Glomerular visceral epithelial cell (primary cell): ENCODE measurements at regions not wholly inside any gene's neighbourhood (a gene's known extent, or its start where the extent isn't known, plus 50 kb on each side); places are given as distances from the start of the nearest gene placed in this dataset.
"Not testable (repeated sequence)": the region's sequence is repeated elsewhere in the genome, so short reads cannot be mapped to it uniquely, and the experiment has no call there.

Source experiments
- DNase-seq: peaks from one replicate; pipeline ENCODE4 v3.0.0-alpha.2; 2016; ENCODE audit errors: extremely low spot score

- DNase-seq = no peak
These were observed 135.0 kb downstream of the RALA start for GRCh38 chr7:39758234-39758970.

- DNase-seq = no peak
These were observed 138.1 kb downstream of the RALA start for GRCh38 chr7:39761449-39761848.

- DNase-seq = not testable (repeated sequence)
These were observed 139.1 kb downstream of the RALA start for GRCh38 chr7:39762466-39762865.

DNA sequence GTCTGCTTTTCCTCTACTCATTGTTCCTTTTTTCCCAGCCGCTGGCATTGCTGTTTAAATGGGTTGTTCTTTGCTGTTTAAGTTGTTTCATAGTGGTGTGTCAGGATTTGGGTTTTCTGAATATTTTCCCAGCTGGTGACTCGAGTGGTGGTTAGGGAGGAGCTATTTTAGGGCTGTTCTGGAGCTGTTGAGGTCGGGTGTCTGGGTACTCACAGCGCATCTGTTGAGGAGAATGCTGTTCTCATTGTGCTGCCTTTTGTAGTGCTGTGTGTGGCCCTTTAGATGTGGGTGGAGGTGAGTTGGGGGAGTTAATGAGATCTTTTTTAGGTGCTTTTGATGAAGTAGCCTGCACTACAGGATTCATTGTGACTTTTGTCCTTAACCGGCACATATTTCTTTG is 139.5 kb downstream of the RALA start:
- DNase-seq = not testable (repeated sequence)

- DNase-seq = not testable (repeated sequence)
These were observed 142.5 kb downstream of the RALA start for GRCh38 chr7:39765833-39766232.

- DNase-seq = not testable (repeated sequence)
These were observed 145.1 kb downstream of the RALA start for GRCh38 chr7:39768439-39768838.

DNA sequence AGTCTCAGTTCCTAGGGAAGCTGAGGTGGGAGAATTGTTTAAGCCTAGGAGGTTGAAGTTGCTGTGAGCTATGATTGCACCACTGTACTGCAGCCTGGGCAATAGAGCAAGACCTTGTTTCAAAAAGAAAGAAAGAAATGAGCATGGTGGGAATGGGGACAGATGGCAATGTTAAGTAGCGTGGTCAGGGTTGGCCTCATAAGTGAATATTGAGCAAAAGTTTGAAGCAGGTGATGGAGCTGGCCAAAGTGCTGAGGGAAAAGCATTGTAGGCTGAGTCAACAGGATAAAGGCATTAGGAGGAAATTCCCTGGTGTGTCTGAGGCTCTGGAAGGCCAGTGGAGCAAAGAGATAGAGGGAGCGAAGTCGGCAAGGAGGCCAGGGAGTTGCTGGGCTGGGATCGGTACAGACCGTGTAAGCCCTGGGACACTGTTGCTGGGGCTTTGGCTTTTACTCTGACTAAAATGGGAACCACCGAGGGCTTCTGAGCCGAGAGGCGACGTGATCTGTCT is 151.0 kb downstream of the RALA start:
- DNase-seq = not testable (repeated sequence)

GRCh38 chr7:39781557-39781956 is 158.2 kb downstream of the RALA start:
- DNase-seq = peak; percentile 28

- DNase-seq = not testable (repeated sequence)
These were observed 163.1 kb downstream of the RALA start for GRCh38 chr7:39786440-39786839.

GRCh38 chr7:39791035-39791434 is 159.0 kb upstream of the CDK13 start:
- not testable (repeated sequence) for DNase-seq

GRCh38 chr7:39791911-39792310 is 158.1 kb upstream of the CDK13 start:
- DNase-seq = not testable (repeated sequence)

GRCh38 chr7:39793026-39793425 is 157.0 kb upstream of the CDK13 start:
- not testable (repeated sequence) for DNase-seq

DNA sequence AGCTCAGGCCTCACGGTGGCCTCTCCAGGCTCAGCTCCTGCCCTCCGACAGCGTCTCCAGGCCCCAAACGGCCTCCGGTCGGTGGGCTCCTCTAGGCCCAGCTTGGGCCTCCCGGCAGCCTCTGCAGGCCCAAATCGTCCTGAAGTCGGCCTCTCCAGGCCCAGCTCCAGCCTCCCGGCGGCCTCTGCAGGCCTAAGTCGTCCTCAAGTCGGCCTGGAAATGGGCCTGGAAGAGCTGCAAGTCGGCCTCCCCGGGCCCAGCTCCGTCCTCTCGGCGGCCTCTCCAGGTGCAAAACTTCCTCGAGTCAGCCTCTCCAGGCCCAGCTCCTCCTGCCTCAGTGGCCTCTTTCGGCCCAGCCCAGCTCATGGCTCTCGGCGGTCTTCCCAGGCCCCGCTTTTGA is 156.2 kb upstream of the CDK13 start:
- not testable (repeated sequence) for DNase-seq

DNA sequence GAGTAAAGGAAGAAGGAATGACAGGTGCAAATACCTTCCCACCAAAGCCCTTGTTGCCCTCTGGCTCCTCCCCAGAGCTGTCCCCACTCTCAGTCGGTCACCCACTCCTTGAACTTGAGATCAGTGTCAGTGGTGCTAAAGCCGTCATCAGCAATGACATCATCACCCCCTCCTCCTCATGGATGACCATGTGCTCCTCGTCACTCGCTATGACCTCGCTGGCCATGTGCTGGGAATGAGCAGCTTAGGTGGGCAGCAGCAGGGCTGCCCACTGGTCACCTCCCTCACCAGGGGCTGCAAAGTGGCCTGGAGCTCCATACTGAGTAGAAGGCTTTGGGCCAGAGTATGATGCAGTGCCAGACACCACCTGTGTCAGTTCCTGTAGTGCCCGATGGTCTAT is 153.1 kb upstream of the CDK13 start:
- DNase-seq = not testable (repeated sequence)

DNA sequence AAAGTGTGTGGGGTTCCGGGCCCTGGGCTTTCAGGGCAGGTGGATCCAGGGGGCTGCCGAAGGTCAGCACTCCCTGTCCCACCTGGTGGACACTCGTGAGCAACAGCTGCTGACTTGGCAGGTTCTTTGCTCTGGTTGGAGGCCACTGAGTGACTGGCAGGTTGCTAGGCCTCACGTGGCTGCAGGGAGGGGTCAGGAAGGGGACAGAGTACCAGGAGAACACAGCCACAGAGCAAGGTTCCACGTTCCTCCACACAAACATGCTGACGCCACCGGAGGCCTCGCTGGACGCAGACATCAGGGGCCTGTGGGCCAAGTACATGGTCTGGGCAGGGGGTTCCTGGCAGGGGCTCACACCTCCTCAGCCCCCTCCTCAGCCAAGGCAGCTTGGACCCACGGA is 152.0 kb upstream of the CDK13 start:
- not testable (repeated sequence) for DNase-seq

DNA sequence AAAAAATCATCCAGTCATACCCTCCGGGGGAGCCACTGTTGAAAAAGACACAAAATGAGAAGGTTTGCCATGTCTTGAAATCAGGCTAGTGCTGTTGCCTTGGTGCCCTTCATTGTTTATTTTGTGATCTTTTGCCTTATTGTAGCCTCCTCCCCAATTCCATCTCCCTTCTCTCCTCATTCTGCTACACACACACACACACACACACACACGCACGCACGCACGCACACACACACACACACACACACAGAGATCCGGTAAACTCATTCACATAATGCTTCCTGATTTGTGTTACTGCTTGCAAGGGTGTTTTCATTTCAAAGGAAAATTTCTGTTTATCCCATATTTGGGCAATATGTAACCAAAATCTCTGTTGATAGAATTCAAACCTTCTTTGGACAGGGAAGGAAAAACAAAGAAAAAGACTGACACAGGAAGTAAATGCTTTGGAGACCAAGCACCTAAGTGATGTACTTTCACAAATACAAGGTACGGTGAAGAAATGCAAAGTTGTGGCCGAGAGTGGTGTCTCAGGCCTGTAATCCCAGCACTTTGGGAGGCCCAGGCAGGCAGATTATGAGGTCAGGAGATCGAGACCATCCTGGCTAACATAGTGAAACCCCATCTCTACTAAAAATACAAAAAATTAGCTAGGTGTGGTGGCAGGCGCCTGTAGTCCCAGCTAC is 141.1 kb upstream of the CDK13 start:
- DNase-seq = no peak

- no peak for DNase-seq
These were observed 139.8 kb upstream of the CDK13 start for GRCh38 chr7:39810204-39810642.

DNA sequence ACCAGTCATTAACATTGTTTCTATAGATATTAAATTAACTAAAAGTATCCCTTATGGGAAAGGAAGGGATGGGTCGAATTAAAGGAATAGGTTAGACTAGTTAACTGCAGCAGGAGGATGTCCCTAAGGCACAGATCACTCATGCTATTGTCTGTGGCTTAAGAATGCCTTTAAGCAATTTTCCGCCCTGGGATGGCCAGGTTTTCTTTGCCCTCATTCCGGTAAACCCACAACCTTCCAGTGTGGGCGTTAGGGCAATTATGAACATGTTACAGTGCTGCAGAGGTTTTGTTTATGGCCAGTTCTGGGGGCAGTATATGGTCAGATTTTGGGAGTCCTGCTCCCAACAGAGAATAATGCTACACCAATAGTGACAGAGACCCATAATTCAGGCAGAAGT is 139.3 kb upstream of the CDK13 start:
- no peak for DNase-seq

- peak; percentile 34 for DNase-seq
These were observed 138.9 kb upstream of the CDK13 start for GRCh38 chr7:39811161-39811614.

DNA sequence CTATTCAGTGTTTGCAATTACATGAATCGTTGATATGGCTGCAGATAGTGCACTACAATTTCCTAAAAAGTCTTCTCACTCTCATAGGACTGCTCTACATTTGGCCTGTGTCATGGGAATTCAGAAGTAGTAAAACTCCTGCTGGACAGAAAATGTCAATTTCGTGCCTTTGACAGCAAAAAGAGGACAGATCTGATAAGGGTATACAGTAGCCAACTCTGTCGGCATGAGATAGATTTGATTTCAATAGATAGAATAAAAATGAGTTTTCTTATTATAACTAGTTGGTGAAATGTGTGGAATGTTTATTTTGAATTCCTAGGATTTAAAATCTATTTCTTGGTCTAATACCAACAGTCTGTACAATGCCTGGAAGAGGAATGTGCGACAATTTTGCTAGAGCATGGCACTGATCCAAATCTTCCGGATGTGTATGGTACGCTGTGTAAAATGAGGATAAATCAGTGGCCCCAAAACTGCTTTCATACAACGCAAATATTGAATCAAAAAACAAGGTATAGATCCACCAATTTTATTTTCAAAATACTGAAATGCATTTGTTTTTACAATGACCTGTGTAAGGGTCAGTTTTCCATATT is 133.5 kb upstream of the CDK13 start:
- DNase-seq = no peak

DNA sequence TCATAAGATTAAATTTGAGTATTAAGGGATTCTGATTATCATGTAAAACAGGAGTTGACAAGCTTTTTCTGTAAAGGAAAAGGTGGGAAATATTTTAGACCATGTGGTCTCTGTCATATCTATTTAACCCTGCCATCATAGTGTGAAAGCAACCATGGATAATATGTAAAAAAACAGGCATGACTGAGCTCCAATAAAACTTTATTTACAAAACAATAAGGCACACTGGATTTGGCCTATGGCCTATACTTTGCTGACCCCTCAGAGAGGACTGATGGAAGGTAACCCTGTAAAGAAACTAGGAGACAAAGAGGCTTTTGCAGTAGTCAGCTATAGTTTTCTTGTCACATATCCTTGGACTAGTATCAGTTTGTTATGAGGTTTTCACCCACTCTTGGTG is 130.5 kb upstream of the CDK13 start:
- no peak for DNase-seq

GRCh38 chr7:39824456-39825200 is 125.4 kb upstream of the CDK13 start:
- no peak for DNase-seq
